AG08396 (cell line): ENCODE measurements at regions not wholly inside any gene's neighbourhood (a gene's known extent, or its start where the extent isn't known, plus 50 kb on each side); places are given as distances from the start of the nearest gene placed in this dataset.

Experiments
- DNase-seq: peaks from one replicate; pipeline ENCODE4 v3.0.0; 2012; ENCODE audit warnings: low spot score, mixed read lengths

DNA sequence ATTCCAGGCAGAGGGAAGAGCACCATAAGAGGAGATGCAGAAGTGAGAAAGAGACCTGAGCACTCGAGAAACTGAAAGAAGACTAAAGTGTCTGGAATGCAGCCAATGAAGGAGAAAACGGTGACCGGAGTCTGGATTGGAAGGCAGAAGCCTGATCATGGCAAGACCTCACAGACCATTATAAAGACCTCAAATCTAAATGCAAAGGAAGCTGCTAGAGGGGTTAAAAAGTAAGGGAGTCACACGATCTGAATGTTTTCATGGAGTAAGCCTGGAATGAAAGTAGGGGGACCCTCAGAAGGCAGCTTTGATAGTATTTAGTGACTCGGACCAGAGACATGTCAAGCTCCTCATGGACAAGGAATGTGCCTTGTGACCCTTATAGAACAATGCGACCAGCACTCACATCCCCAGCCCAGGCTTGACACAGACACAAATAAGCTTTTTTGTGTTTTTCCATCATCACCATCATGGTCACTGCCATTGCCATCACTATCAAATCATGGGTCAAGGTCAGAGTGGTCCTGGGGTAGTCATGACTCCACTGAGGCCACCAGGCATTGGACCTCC, 183.6 kb downstream of the SEC16B start:
- DNase-seq, result no peak

DNA sequence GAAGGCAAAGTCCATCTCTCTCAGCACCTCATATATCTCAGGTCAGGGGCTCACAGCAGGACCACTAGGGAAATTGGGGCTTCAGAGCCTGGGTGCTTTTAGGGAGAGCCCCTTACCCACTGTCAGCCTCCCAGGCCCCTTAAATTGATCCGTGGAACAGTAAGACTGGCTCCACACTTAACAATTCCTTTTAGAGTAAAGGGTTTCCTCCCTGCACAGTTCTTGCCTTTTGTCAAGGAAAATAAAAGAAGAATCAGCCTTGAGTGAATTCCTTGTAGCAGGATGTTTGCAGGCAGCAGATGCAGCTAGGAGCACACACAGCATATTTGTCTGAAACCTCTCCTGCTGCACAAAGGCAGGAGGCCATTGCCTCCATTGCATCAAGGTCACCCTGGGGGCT, 184.9 kb downstream of the SEC16B start:
- no peak for DNase-seq

DNA sequence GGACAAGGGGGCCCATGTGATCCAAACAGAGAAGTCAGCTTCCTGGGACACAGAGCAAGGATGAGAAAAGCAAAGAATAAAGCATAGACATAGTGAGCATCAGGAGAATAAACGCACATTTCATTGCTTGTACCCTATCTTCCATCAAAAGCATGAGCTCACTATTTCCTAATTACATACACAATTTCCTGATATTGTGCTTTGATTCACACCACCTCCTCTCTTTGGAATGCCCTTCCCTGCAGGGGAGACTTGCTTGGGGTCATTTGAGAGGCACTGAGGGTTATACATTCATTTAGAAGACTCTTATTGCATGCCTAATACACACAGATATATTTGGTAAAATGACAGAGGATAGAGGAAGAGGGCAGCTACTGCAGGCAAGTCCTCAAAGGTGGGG, 185.4 kb downstream of the SEC16B start:
- no peak for DNase-seq

DNA sequence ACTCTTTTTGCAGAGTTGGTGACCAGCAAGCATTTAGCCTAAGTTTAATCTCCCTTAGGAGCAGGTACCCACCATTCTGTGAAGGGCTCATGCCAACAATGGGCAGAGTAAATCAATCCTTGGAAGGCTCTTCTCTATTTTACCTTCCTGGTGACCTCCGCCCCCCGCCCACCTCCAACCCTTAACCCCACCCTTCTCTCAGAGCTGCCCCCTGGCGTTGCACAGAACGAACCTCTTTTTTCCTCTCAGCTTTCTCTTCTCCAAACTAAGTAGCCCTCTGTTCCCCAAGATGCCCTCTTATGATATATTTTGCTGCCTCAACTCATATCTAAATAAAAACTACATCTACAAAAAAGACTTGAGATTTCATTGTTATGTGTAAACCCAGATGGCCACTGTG, 186.8 kb downstream of the SEC16B start:
- DNase-seq, result no peak

DNA sequence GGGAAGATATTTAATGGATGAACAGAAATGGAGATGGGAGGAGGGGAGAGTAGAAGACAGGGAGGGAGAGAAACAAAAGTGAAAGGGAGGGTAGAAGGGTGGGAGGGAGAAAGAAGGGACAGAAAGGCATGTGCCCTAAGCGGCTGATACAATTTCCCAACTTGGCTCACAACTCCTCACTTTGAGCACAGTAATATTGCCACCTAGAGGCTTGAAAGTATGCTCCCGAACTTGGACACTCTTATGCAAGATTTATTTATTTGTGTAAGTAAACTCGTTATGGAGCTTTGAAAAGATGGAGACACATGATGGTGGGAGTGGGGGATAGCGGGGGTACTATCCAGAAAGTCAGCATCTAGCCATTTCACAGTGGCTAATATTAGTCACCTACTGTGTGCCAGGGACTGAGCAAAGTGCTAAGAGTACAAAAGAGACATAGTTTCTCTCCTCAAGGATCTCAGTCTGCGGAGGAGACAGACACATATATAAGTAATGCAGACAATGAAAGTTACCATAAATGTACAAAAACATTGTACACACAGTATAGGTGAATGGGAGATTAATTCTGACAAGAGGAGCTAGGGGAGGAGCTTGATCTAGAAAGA, 189.7 kb downstream of the SEC16B start:
- DNase-seq, result peak; percentile 33

DNA sequence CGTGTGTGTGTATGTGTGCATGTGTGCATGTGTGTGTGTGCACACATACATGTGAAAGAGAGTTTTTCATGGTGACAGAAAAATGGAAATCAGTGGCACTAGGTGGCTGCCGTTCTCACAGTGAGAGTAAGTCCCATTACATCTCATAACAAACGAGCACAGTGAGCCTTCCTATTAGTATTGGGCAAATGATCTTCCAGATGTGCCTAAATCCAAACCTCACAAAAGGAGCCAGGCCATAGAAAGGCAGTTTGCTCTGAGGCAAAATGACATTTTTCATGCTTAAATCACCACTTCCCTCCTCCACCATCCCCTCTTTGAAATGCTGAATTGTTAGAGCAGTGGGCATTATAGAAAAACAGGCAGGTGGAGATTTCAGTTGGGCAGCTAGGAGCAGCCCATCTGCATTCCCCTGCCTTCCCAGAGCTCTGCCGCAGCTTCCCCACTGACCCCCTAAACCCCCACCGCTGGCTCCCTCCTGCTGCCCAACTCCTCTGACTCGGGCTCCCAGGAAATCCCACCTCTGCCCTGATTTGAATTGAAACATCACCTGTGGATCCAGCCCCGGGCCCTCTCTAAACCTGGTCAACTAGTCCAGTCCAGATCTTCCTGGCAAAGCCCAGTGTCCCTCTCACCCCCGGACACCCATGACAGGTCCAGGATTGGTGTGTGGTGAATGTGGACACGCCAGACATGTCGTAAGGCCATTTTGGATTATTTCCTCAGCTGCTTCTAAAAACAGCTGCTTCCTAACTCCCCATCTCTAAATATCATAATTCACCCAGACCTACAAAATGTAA, 190.5 kb downstream of the SEC16B start:
- DNase-seq, result no peak

DNA sequence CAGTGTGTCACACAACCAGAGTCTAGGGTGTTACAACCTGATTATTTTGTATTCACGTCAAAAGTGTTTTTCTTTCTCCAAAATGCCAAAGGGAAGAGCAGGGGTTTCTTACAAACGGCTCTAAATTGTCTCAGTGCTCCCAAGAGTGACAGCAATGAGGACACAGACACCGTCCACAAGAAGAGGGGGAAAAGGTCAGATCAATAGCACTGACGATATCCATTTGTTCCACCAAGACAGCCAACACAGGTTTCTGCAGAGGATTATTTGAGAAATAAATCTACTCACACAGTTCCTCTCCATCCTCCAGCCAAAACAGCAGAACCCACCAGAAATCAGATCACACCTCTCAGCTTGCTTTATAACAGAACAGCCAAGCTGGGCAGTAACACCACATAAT, 193.9 kb downstream of the SEC16B start:
- DNase-seq, result no peak

DNA sequence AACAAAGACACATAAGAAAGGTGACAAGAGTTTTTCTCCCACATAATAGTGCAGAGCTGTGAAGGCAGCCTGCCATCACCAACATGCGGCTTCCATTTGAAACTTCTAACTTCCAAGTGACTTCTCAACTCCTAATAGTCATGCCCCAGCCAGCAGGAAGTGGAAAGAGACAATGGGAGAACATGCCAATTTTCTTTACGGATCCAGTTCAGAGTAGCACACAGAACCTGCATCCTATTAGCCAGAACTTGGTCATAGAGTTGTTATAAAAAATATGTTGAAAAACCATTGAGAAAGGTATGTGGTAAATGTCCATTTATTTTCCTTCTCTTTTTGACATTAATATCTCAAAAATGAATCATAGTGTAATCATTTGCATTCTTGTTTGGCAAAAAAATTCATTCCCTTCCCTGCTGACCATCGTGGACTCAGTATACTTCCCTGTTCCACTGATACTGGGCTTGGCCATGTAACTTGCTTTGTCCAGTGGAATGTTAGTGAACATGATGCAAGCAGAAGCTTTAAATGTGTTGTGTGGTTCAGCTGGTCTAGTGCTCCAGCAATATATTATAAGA, 197.4 kb downstream of the SEC16B start:
- DNase-seq, result no peak

DNA sequence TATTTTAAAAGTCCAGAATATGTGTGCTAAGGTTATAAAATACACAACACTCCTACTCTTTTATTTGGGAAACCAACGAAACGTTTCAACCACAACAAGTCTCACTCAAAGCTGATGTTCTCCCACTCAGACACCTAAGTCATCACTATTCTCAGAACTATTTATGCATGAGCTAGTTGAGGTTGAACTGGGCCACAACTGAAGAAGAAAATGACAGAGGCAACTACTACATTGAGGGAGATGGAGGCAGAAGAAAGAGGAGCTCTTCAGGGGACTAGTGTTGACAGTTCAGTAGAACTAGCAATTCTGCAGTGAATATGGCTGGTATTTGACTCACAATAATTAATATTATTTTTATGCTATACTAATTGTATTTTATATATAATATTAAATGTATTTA, 198.2 kb downstream of the SEC16B start:
- no peak for DNase-seq

DNA sequence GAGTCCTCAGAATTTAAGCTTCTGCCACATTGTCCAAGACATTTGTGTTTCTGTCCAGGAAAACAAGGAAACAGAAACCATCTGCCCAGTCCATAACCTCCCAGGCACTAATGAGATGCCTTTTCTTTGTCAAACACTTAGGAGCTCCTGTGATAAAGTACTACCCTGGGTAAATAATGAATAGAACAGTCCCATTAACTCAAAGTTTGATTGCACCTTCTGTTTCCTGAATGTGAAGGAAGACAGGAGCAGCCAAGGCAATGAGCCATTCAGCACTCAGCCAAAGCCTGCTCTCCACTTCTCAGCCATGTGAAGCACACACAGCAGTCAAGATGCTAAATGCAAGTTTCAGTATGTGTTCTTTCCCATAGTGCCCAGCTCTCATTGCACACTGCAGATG, 199.8 kb downstream of the SEC16B start:
- DNase-seq, result no peak

DNA sequence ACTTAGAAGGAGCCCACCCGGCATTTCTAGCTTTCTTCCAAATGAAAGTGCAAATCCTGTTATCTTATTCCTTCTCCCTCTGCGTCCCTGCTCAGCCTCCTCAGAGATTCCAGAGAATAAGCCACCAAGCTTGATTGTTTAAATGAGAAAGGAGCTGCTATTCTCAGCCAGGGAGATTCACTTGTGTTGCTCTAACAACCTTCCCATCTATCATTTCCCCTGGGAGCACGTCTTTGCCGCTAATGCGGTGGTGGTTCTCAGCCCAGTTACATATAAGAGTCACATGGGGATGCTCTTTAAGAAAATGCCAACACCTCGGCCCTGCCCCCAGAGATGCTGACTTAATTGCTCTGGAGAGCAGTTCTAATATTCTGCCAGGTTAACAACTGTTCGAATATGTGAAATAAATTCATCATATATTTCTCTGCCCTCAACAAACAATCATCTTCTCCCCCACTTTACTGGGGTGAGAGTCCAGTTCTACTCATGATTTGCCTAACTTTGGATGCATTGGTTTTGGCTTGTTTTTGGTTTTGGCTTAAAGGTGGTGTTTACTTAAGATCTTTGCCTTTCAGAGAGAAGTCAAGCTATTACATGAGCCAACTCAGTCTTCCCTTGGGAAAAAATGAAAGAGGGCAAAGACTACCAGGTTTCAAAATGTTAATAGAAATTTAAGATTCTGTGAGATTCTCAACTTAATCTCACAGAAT, 213.9 kb downstream of the SEC16B start:
- no peak for DNase-seq

DNA sequence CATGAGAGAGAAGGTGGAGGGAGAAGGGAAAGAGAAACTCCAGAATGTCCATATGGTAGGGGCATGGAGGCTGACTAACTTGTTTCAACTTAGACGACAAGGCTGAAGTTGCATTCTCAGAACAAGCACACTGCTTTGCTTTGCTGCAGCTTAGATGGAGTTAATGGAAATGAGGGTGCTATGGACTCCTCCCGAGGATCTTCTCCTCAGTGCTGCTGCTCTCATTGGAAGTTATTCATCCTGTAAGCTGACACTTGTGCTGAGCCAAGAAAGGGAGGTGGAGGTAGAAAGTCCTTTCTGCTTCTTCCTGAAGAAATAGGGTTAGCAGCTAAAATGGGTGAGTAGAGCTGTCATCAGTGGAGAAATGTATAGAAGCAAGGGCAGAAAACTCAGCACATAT, 215.3 kb downstream of the SEC16B start:
- DNase-seq, result no peak

DNA sequence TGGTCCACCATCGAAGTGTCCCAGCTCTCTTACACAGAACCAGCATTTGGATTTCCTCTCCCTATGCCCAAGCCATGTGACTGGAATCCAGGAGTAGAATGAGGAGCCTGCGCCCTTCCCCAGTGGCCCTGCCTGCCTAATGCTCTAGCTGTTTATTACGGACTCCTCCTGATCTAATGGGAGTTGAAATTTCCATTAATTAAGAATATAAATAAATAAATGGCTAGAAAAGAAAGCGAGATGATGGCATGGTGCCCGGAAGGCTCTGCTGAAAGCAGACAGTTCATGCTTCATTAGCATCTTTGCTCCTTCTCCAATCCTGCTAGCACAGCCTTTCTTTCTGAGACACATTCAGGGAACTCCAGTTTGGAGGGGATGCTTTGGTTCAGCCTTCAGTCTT, 216.2 kb downstream of the SEC16B start:
- no peak for DNase-seq

DNA sequence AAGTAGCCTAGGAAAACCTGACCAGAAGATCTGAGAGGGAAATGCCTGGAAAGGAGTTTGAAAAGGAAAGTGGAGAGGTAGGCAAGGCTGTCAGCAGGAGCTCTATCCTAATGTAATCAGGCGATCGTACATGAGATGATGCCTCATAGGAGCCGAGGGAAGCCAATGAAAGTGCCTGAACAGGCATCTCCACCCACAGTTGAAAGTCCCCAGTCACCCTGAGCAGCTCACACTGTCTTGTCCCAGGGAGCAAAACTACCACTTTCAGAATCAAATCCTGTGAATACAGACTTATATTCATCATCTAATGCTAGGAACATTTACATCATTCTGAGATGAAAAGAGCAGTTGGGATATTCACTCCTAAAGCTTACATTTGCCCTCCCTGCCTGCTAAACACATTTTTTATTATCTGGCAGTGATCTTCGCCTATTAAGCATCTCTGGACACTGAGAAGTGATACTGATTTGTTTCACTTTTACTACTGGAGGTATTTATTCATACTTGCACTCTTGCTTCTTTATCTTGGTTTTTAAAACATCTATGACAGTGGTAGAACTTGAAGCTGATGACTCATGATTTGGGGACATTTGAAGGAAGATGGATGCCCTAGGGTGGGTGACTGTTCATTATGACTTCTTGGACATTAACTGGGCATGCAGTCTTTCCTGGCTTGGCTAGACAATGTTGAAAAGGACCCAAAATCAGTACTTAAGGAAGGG, 221.6 kb downstream of the SEC16B start:
- no peak for DNase-seq

DNA sequence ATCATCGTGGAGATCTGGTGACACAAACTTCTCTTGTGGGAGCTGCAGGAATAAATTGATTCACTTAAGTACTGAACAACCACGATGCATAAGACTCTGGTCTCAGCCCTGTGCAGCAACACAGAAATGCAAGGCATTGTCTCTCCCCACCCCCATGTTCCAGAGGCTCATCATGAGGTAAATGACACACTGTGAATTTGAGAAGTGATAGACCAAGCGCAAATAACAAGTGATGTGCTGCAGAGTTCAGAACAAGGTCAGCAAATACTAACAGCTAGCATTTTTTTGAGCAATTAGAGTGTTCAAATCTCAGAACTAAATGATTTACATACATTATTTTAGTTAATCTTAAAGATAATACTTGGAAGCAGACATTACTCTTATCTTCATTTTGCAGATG, 223.7 kb downstream of the SEC16B start:
- DNase-seq, result no peak

DNA sequence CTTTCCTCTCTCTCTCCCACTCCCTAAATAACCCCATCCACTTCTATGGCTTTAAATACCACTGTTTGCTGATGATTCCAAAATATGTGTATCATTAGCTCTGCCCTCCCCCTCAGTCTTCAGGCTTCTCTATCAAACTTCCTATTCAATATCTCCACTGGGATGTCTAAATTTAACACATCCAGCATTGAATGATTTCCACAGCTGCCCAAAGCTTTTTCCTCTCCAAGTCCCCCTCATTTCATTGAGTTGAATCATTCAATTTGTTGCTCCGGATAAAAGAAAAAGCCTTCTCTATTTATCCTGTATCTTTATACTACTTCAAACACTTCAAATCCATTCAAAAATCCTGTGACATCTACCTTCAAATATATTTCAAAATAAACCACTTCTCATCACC, 225.0 kb downstream of the SEC16B start:
- DNase-seq, result no peak

DNA sequence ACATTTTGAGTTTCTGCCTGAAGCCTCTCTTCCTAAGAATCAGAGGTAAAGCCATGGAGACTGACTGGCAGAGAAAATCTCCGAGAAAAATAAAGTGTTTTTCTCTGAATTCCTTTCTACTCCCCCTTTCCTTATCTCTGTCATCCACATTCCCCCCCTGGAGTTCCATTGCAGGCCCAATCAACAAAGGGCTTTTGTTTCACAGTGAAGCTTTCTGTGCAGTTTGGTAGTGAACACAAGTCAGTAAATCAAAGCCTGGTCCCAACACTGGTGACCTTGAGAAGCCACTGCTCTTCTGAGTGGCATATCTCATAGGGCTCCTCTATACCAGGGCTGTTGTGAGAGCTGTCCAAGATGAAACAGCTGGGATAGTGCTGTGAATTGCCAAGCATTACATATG, 228.4 kb downstream of the SEC16B start:
- DNase-seq, result no peak

DNA sequence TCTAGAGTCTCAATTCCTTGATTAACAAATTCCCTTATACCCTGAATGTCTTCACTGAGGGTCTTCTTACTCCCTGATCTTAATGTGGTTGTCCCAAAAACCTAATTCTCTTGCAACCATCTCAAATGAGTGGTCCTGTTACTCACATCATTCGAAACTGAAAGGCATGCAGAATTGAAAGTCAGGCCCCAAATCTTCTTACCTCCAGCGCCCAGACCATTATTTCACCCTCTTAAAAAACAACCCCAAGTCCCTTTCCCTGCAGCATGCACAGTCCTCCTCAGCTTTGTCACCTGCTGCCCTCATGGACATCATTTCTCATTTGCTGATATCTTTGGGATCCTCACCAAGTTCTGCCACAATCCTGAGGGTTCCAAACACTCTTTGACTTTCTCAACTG, 230.1 kb downstream of the SEC16B start:
- DNase-seq, result no peak

DNA sequence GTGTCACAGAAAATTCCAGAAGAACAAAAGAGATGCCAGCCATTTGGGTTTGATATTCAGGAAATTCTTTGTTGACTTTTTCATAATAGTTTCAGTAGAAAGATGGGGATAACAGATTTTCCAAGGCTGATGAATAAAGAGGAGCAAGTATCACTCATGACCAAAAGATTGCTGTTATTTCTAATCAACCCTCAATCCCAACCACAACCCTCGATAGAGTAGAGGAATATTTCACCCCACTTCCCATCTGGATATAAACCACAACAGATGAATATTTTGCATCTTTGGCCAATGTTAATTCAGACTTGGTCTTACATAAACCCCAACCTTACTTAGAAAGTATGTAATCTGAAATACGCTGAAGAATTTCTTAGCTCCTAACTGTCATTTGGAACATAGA, 232.4 kb downstream of the SEC16B start:
- no peak for DNase-seq

DNA sequence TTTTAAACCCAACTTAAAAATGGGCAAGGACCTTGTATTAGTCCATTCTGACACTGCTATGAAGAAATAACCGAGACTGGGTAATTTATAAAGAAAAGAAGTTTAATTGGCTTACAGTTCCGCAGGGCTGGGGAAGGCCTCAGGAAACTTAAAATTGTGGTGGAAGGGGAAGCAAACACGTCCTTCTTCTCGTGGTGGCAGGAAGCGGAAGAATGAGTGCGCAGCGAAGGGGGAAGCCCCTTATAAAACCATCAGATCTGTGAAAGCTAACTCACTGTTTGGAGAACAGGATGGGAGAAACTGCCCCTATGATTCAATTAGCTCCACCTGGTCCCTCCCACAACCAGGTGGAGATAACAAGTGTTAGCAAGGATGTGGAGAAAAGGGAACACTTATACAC, 237.7 kb downstream of the SEC16B start:
- no peak for DNase-seq

DNA sequence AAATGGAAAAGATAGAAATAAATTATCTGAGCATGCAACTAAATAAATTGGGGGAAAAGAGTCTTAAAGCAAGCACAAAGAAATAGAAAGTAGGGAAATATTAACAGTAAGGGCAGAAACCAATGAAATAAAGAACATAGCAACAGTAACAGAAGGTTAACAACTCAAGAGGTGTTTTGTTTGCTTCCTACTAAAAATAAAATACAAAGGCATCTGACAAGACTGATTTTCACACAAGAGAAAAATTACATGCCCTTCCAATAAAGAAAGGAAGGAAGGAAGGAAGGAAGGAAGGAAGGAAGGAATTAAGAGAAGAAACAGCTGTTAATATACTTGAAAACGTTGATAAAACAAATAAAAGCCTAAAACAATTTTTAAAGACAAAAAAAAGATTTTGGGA, 240.2 kb downstream of the SEC16B start:
- DNase-seq, result no peak

DNA sequence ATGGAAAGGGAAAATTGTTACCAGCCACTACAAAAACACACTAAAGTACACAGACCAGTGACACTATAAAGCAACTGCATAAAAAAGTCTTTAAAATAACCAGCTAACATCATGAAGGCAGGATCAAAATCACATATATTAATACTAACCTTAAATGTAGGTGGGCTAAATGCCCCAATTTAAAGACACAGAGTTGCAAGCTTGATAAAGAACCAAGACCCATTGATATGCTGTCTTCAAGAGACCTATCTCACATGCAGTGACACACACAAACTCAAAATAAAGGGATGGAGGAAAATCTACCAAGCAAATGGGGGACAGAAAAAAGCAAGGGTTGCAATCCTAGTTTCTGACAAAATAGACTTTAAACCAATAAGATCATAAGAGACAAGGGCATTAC, 246.3 kb downstream of the SEC16B start:
- no peak for DNase-seq
